M059J (cell line): ENCODE measurements at regions not wholly inside any gene's neighbourhood (a gene's known extent, or its start where the extent isn't known, plus 50 kb on each side); places are given as distances from the start of the nearest gene placed in this dataset.
A peak's percentile ranks its signal among the peaks of the same experiment; 100 is the strongest.

Experiments used
- DNase-seq: peaks from one replicate; pipeline ENCODE4 v3.0.0-alpha.2; 2012; ENCODE audit warnings: low read depth

- DNase-seq = no peak
These were observed 157.3 kb downstream of the ZNF281 start for GRCh38 chr1:200252531-200252930.

DNA sequence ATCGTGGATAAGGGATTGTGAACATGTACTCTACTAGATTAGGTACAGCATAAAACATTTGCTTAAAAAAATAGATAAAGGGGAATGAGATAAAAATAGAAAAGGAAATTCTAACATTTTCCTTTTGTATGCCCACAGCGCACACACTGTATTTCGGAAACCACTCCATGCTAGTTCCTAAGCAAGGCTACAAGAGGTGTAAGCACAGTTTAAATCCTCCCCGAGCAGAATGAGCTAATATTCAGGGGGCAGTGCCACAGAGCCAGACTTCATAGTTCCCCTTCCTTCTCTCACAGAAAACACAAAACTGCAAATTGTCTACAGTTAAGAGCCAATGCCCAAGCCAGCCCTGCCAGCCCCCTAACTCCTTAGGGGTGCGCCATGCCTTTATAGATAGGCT, 159.4 kb downstream of the ZNF281 start:
- DNase-seq = no peak

DNA sequence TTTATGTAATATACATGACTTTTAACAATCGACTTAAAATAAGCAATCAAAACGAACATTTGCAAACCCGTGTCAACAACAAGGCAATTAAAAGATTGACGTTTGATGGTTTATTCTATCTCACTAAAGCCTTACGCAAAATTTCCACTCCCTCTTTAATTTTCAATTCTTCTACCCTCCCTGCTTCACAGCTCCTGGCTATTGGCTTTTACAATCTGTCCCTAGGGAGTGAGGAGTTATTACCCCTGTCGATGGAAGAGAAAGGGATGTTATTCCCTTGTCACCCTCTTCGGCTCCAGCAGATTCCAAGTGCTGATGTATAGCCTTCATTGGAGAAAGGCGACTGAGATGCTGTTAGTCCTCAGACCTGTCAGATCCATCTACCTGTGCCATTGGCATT, 161.3 kb downstream of the ZNF281 start:
- DNase-seq = no peak

GRCh38 chr1:200247518-200247917, 162.3 kb downstream of the ZNF281 start:
- DNase-seq = no peak

DNA sequence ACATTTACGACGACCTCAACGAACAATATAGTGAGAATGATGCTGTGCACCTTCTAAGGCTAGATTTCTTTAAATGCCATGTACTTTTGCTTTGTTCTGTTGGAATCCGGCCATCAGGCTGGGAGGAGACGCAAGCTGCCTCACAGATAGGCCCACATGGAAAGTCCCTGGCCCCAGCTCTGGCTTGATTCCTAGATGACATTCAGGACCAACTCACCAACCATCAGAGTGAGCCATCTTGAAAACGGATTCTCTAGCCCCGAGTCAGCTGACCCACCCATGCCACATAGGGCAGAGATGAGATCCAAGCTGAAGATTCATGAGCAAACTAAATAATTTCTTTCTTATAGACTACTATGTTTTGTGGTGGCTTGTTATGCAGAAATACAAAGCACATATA, 164.4 kb downstream of the ZNF281 start:
- peak; percentile 76 for DNase-seq

- peak; percentile 43 for DNase-seq
These were observed 166.8 kb downstream of the ZNF281 start for GRCh38 chr1:200243042-200243437.

GRCh38 chr1:200242110-200243041, 167.5 kb downstream of the ZNF281 start:
- DNase-seq = peak; percentile 46

DNA sequence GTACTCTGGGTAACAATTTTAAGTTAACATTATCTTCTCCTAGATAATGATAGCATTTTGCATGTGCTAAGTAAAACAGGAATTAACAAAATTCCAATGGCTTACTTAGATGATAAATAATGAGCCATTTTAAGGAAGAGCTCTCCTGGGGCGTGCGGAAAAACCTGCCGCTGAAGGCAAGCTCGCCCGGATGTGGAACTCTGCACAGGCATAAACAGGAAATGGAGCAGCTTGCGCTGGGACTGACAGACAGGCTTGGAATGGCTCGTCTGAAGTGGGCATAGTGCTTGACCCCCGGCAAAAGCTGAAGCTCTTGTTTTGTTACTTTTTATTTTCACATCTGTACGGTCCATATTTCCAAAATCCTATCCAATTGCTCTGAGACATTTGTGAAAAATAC, 169.2 kb downstream of the ZNF281 start:
- no peak for DNase-seq

DNA sequence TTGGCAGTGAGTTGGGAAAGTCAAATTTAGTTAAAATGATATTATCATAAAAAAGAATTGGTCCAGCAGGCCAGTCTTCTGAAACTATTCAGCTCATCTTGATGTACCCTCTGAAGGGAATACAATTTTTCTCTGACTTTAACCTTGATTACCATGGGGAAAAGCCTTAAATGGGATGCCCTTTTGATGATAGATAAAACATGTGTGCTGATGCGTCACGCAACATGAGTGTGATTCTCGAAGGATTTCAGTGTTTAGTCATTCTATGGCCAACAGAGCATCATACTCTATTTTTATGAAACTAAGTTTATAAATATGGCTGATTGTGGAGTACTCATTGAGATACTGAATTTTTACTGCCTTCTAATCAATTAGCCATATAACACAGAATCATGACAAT, 171.5 kb downstream of the ZNF281 start:
- no peak for DNase-seq

- DNase-seq = no peak
These were observed 172.8 kb downstream of the ZNF281 start for GRCh38 chr1:200237066-200237465.

- no peak for DNase-seq
These were observed 174.9 kb downstream of the ZNF281 start for GRCh38 chr1:200234938-200235337.

- DNase-seq = peak; percentile 87
These were observed 176.4 kb downstream of the ZNF281 start for GRCh38 chr1:200233393-200233792.

DNA sequence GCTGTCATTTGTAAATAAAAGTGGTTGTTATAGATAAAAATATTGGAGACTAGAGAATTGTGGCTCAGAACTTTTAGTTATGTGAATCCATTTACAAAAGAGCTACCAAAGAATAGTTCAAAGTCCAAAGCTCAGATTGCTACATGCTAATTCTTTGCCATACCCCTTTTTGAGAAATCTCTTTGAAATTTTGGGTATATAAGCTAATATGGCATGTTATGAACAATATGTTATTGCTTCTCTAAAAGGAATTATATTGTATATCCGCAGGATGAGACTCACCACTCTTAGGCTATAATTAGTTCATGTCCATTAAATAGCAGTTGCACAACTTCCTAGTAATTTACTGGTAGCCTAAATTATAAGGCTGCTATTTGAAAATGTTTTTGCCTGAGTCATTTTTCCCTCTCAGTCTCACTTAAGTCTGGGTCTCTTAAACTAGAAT, 178.0 kb downstream of the ZNF281 start:
- peak; percentile 65 for DNase-seq

DNA sequence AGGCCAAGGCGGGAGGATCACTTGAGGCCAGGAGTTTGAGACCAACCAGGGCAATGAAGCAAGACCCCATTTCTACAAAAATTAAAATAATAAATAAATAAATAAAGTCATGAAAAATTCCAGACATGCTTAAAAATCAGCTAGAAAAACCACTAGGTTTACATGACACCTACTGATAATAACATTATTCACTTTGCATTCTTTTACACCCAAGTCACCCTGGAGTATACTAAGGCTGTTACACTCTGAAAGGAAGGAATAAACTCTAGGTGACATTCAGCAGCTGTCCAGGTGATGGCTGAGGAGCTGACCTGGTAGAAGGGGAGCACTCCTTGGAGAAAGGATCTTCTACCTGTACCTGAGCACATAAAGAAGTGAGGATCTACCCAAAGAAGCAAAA, 179.2 kb downstream of the ZNF281 start:
- DNase-seq = no peak

- no peak for DNase-seq
These were observed 181.3 kb downstream of the ZNF281 start for GRCh38 chr1:200228486-200228885.

DNA sequence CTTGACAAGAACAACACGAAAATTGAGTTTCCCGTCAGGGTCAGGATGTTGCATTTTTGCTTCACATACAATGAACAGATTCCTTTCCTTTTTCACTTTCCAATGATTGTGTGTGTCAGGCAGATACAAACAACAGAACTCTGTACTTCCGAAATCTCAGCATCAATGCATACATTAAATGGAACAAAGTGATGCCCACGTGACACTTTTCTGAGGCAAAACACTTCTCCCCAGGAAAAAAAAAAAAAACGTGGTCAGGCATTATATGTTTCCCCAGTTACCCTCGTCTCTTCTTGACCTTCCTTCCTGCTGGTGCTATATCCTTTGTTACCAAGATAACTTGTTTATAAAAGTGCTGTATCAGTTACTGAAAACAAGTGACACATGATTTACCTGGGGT, 181.8 kb downstream of the ZNF281 start:
- no peak for DNase-seq
